Activated naive CD4-positive, alpha-beta T cell treated with anti-CD3 and anti-CD28 coated beads, Interleukin-2, amount 50 U/mL, for 16 hours (primary cell): ENCODE measurements at regions not wholly inside any gene's neighbourhood (a gene's known extent, or its start where the extent isn't known, plus 50 kb on each side); places are given as distances from the start of the nearest gene placed in this dataset.

ENCODE experiments used
- DNase-seq: peaks from one replicate; pipeline ENCODE4 v3.0.0-alpha.2; 2020

DNA sequence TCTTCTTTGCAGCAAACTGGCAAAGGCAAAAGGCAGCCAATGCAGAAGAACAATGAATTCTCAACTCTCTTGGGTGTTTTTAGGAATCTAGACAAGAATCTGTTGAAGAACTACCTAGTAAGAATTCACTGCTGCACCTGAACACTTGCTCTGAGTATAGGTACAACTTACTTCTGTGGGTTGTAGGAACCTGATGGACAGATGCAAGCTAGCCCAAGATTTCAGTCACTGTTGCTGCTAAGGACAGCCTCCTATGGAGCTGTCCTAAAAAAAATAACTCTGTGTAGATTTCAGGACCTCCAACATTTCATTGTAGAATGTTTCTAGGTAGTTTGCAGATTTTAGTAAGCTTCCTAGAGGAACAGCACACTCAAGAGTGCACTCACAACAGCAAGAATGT is 363.5 kb downstream of the CBLN2 start:
- DNase-seq, result no peak

GRCh38 chr18:72174972-72175649 is 369.0 kb downstream of the CBLN2 start:
- DNase-seq, result no peak

DNA sequence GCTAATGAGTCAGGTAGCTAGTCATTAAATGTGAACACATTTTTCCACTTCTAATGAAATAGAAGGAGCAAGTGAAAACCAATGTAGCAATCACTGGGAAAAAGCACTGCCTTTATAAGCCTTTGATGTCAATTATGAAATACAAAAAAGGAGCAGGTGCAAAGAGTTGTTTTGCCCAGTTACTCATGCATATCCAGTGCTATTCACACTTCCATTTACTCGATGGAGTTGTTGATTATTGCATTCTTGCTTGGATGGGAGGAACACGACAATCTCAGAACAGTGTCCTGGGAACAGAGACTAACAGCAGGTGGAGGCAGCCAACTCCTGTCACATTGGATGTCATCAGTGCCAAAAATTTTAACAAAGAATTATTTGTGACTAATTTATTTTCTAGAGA is 372.5 kb downstream of the CBLN2 start:
- no peak for DNase-seq

DNA sequence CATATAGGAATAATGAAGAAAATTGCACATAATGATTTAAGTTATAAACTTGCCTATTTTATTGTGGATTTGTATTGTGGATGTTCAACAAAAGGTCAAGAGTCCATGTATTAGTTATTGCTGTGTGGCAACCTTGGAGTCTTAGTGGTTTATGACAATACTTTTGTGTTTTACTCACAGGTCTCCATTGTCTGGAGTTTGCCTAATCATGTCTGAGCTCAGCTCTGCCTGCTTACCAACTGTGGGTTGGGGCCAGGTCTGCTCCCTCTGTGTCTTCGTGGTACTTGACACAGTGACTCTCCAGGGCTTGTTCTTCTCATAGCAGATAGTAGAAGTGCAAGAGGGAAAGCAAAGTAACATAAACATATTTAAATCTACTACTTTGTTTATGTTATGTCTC is 382.5 kb downstream of the CBLN2 start:
- DNase-seq, result no peak

GRCh38 chr18:72160510-72161445 is 383.4 kb downstream of the CBLN2 start:
- no peak for DNase-seq

- DNase-seq, result no peak
These were observed 388.8 kb downstream of the CBLN2 start for GRCh38 chr18:72155327-72155726.

- no peak for DNase-seq
These were observed 389.2 kb downstream of the CBLN2 start for GRCh38 chr18:72154926-72155325.

DNA sequence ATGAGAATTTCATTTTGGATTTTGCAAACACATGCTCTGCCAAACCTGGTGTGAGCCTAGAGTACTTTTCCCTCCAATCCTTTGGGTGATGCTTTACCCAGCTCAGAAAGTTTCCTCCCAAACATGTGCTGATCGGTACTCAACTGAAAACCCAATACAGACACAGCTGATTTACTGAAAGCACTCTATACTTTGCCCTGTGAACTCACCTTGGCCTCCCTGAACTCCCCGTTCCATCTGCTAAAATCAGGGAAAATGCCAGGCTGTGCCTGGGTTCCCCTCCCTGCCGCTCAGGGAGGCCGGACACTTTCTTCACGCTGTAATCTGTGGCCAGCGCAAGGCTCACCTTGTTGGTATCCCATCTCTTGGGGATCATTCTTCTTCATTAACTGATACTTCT is 391.2 kb downstream of the CBLN2 start:
- no peak for DNase-seq

DNA sequence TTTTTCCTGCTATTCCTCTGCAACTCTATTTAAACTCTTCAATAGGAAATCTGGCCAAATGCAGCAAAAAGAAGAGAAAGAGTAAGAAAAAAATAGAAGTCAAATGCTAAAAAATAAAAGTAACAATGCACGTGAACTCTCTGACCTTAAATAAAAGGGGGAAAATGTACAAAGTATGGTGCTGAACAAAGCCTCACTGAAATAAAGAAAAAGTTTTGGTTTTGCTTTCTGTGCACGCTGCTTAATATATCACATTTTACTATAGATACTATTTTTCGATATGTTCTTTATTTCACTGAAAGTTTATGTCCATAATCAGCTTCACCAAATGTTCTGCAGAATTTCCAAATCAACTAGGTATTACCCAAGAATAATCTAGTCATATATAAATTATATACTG is 396.3 kb downstream of the CBLN2 start:
- DNase-seq, result no peak

- DNase-seq, result no peak
These were observed 404.1 kb downstream of the CBLN2 start for GRCh38 chr18:72140007-72140406.

DNA sequence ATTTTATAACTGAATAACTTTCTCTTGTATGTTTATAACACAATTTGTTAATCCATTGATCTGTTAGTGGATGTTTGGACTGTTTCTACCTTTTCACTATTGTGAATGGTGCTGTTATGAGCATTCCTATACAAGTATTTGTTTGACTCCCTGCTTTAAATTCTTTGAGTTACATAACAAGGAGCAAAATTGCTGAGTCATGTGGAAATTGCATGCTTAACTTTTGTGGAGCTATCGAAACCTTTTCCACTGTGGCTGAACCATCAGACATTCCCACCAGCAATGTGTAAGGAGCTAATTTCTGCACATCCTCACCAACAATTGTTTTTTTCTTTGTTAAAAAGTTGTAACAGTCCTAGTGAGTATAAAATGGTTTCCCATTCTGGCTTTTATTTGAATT is 415.5 kb downstream of the CBLN2 start:
- no peak for DNase-seq

- no peak for DNase-seq
These were observed 422.0 kb downstream of the CBLN2 start for GRCh38 chr18:72122103-72122502.

DNA sequence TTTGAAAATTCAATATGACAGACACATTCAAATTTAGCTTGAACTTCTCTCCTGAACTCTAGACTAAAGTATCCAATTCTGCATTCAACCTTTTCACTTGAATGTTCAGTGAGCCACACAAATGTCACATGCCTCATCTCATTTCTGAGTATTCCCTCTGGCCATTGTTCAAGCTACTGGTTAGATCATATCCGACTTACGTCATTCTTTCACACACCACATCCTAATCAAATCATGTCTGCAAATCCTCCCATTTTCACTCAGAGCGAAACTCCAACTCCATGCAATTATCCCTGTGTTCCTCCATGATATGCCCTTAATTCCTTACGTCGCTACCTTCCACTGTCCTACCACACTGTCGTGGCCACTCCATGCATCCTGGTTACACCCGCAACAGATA is 425.1 kb downstream of the CBLN2 start:
- DNase-seq, result no peak

DNA sequence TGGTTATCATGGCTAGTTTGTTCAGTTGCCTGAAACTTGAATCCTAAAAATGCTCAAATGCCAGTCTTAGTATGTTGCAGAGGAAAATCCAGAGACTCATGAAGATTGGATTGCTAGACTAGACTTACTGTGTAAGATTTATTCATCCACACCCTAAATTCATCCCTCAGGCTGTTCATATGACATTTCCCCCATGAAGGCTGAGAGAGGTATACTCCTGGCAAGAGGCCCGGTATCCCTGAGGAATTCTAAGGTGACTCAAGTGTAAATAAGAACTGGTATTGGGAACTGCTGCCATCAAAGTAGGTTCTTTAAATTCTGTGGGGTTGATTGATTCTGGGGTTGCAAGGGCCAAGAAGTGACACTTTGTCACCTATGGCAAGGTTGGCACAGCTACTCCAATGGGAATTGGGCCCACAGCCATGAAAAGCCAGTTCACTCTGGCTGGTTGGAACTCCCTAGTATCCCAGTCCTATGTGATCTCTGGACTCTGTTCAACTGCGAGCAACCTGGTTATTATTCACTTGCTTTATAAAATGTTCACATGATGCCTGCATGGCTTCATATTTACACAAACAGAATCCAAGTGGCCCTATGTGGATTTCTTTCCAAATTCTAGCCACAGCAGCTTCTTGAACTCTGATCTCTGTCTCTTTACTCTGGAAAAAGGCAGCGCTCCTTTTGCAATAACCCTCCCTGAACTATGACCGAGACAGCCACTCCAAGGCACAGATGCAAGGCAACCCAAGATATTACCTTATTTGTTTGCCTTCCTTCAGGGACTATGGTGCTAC is 429.1 kb downstream of the CBLN2 start:
- DNase-seq, result no peak

GRCh38 chr18:72107647-72108383 is 436.3 kb downstream of the CBLN2 start:
- no peak for DNase-seq

GRCh38 chr18:72104851-72105250 is 439.3 kb downstream of the CBLN2 start:
- DNase-seq, result no peak

- DNase-seq, result no peak
These were observed 441.7 kb downstream of the CBLN2 start for GRCh38 chr18:72102412-72102811.

- DNase-seq, result no peak
These were observed 443.6 kb downstream of the CBLN2 start for GRCh38 chr18:72100465-72101004.

- no peak for DNase-seq
These were observed 452.8 kb downstream of the CBLN2 start for GRCh38 chr18:72091369-72091768.

- DNase-seq, result no peak
These were observed 454.7 kb downstream of the CBLN2 start for GRCh38 chr18:72089432-72089831.

GRCh38 chr18:72086421-72086820 is 457.7 kb downstream of the CBLN2 start:
- no peak for DNase-seq

- no peak for DNase-seq
These were observed 469.1 kb downstream of the CBLN2 start for GRCh38 chr18:72075040-72075439.
